ENCODE measurements at regions not wholly inside any gene's neighbourhood (a gene's known extent, or its start where the extent isn't known, plus 50 kb on each side); places are given as distances from the start of the nearest gene placed in this dataset.

- DNase-seq (ENCODE audit: low spot score in 2 of 2), result no peak
- TF ChIP-seq POLR2A (IDR thresholded peaks at IDR 0.05), result no peak
- intact Hi-C loops (cut with DNase I; ENCODE audit: low total_unique reads), result no loop called here
- WGBS, 2 donors, result 86 to 93% methylated on average over 2 of the region's 2 CpGs
- H3K4me3 ChIP-seq (ENCODE audit: low read depth, poor library complexity, severe bottlenecking), result no peak overlapping the region
Observed at GRCh38 chr10:117745301-117745700, 202.8 kb downstream of the EMX2 start.

GRCh38 chr10:117746541-117747448 is 204.2 kb downstream of the EMX2 start:
- TF ChIP-seq POLR2A (IDR thresholded peaks at IDR 0.05) (no peak), CTCF (IDR thresholded peaks at IDR 0.05) (no peak)
- H3K4me3 ChIP-seq (ENCODE audit: low read depth, poor library complexity, severe bottlenecking), result no peak overlapping the region
- WGBS, 2 donors, result 85 to 88% methylated on average over 9 of the region's 9 CpGs
- intact Hi-C loops (cut with DNase I; ENCODE audit: low total_unique reads), result no loop called here
- DNase-seq (ENCODE audit: low spot score in 2 of 2), result no peak

- WGBS, 2 donors, result 84 to 91% methylated on average over 12 of the region's 12 CpGs
- intact Hi-C loops (cut with DNase I; ENCODE audit: low total_unique reads), result no loop called here
- TF ChIP-seq POLR2A (IDR thresholded peaks at IDR 0.05), result no peak
- TF ChIP-seq CTCF (IDR thresholded peaks at IDR 0.05), result no peak
- no peak for DNase-seq (ENCODE audit: low spot score in 2 of 2)
- H3K4me3 ChIP-seq (ENCODE audit: low read depth, poor library complexity, severe bottlenecking), result no peak overlapping the region
Observed at GRCh38 chr10:117747636-117748035, 205.1 kb downstream of the EMX2 start.

GRCh38 chr10:117748058-117748457 is 205.5 kb downstream of the EMX2 start:
- 90 to 91% methylated on average over 12 of the region's 12 CpGs for WGBS, 2 donors
- no peak overlapping the region for H3K4me3 ChIP-seq (ENCODE audit: low read depth, poor library complexity, severe bottlenecking)
- TF ChIP-seq CTCF (IDR thresholded peaks at IDR 0.05) (no peak), POLR2A (IDR thresholded peaks at IDR 0.05) (no peak)
- DNase-seq (ENCODE audit: low spot score in 2 of 2), result no peak
- intact Hi-C loops (cut with DNase I; ENCODE audit: low total_unique reads), result no loop called here

GRCh38 chr10:117750616-117751015 is 208.1 kb downstream of the EMX2 start:
- no peak overlapping the region for H3K4me3 ChIP-seq (ENCODE audit: low read depth, poor library complexity, severe bottlenecking)
- TF ChIP-seq CTCF (IDR thresholded peaks at IDR 0.05), result no peak
- 70 to 85% methylated on average over 4 of the region's 4 CpGs for WGBS, 2 donors
- no peak for DNase-seq (ENCODE audit: low spot score in 2 of 2)
- intact Hi-C loops (cut with DNase I; ENCODE audit: low total_unique reads), result loop anchor here (10.0 kb wide), 1 partner anchor 206 kb away; the partner anchor contains the start of gene EMX2

- 95 to 100% methylated on average over 1 of the region's 1 CpG for WGBS, 2 donors
- no peak for DNase-seq (ENCODE audit: low spot score in 2 of 2)
- TF ChIP-seq CTCF (IDR thresholded peaks at IDR 0.05) (no peak), POLR2A (IDR thresholded peaks at IDR 0.05) (no peak)
- H3K4me3 ChIP-seq (ENCODE audit: low read depth, poor library complexity, severe bottlenecking), result no peak overlapping the region
- intact Hi-C loops (cut with DNase I; ENCODE audit: low total_unique reads), result loop anchor here (10.0 kb wide), 1 partner anchor 206 kb away; the partner anchor contains the start of gene EMX2
Observed at GRCh38 chr10:117751259-117751658, 208.7 kb downstream of the EMX2 start.

Measured in lower leg skin (tissue), 4 donors.